ENCODE measurements at regions not wholly inside any gene's neighbourhood (a gene's known extent, or its start where the extent isn't known, plus 50 kb on each side); places are given as distances from the start of the nearest gene placed in this dataset.

DNA sequence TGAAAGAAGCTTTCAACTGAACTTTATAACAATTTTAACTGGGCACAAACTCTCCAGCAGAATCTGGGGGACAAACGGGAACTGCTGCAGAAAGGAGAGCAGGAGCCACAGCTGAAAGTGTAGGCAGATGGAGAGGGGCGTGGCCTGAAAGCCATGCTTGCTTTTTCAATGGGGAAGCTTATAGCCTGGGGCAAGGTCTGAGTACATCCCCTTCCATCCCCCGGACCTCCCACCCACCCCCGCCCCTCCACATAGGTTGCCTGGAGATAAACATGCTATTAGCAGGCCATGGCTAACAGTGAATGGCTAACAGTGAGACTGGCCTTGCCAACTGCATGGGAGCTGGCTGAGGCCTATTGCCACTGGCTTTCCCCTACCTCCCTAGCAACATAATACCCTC, 317.9 kb upstream of the TANK start:
- Histone ChIP-seq H3K27ac (ENCODE audit: low read length) (no peak overlapping the region), H3K36me3 (ENCODE audit: control insufficient read depth in 1 of 2, insufficient read depth in 2 of 2, low read length in 2 of 2) (no peaks in the 10 kb centered on the region), H3K4me1 (ENCODE audit: control insufficient read depth in 1 of 2, insufficient read depth in 2 of 2, low read length in 2 of 2) (no peaks in the 10 kb centered on the region), H3K9me3 (ENCODE audit: control insufficient read depth in 1 of 2, low read length in 2 of 2) (peaks cover 3 to 13% of the 10 kb centered on the region in 2 donors), H3K27me3 (ENCODE audit: low read depth, low read length) (no peaks in the 10 kb centered on the region), H3K4me3 (ENCODE audit: low read depth in 1 of 2, low read length in 2 of 2) (no peak overlapping the region)

DNA sequence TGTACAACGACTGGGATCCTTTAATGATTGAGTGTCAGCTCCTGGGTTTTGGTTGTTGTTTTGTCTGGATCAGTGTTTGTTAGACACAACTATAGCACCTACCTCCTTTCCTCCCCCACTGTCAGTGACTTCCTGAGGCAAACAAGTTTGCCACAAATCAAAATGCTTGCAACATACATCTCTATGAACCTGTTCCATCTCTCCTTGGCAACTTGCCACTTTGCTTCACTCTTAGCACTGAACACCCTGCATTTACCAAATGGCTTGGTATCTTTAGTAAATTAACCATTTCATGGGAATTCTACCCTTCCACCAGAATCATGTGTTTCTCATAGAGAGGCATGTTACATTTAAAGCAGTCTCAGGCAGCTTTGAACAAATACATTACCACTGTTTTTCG, 301.1 kb upstream of the TANK start:
- Histone ChIP-seq H3K4me3 (ENCODE audit: low read depth in 1 of 2, low read length in 2 of 2) (no peak overlapping the region), H3K9me3 (ENCODE audit: control insufficient read depth in 1 of 2, low read length in 2 of 2) (no peaks in the 10 kb centered on the region), H3K27ac (ENCODE audit: low read length) (no peak overlapping the region), H3K27me3 (ENCODE audit: low read depth, low read length) (no peaks in the 10 kb centered on the region), H3K4me1 (ENCODE audit: control insufficient read depth in 1 of 2, insufficient read depth in 2 of 2, low read length in 2 of 2) (no peaks in the 10 kb centered on the region), H3K36me3 (ENCODE audit: control insufficient read depth in 1 of 2, insufficient read depth in 2 of 2, low read length in 2 of 2) (no peaks in the 10 kb centered on the region)

- Histone ChIP-seq H3K4me3 (ENCODE audit: low read depth in 1 of 2, low read length in 2 of 2) (no peak overlapping the region), H3K4me1 (ENCODE audit: control insufficient read depth in 1 of 2, insufficient read depth in 2 of 2, low read length in 2 of 2) (no peaks in the 10 kb centered on the region), H3K27ac (ENCODE audit: low read length) (no peak overlapping the region), H3K27me3 (ENCODE audit: low read depth, low read length) (no peaks in the 10 kb centered on the region), H3K36me3 (ENCODE audit: control insufficient read depth in 1 of 2, insufficient read depth in 2 of 2, low read length in 2 of 2) (no peaks in the 10 kb centered on the region), H3K9me3 (ENCODE audit: control insufficient read depth in 1 of 2, low read length in 2 of 2) (no peaks in the 10 kb centered on the region)
Observed at GRCh38 chr2:160862226-160862625, 298.0 kb upstream of the TANK start.

- peaks cover 0 to 4% of the 10 kb centered on the region in 2 donors for H3K36me3 ChIP-seq (ENCODE audit: control insufficient read depth in 1 of 2, insufficient read depth in 2 of 2, low read length in 2 of 2)
- H3K27ac ChIP-seq (ENCODE audit: low read length), result no peak overlapping the region
- no peaks in the 10 kb centered on the region for H3K9me3 ChIP-seq (ENCODE audit: control insufficient read depth in 1 of 2, low read length in 2 of 2)
- H3K4me1 ChIP-seq (ENCODE audit: control insufficient read depth in 1 of 2, insufficient read depth in 2 of 2, low read length in 2 of 2), result no peaks in the 10 kb centered on the region
- no peaks in the 10 kb centered on the region for H3K27me3 ChIP-seq (ENCODE audit: low read depth, low read length)
- no peak overlapping the region for H3K4me3 ChIP-seq (ENCODE audit: low read depth in 1 of 2, low read length in 2 of 2)
Observed at GRCh38 chr2:160868891-160869290, 291.3 kb upstream of the TANK start.

GRCh38 chr2:160869411-160869810, 290.8 kb upstream of the TANK start:
- Histone ChIP-seq H3K27ac (ENCODE audit: low read length) (no peak overlapping the region), H3K36me3 (ENCODE audit: control insufficient read depth in 1 of 2, insufficient read depth in 2 of 2, low read length in 2 of 2) (peaks cover 0 to 4% of the 10 kb centered on the region in 2 donors), H3K9me3 (ENCODE audit: control insufficient read depth in 1 of 2, low read length in 2 of 2) (no peaks in the 10 kb centered on the region), H3K4me3 (ENCODE audit: low read depth in 1 of 2, low read length in 2 of 2) (no peak overlapping the region), H3K4me1 (ENCODE audit: control insufficient read depth in 1 of 2, insufficient read depth in 2 of 2, low read length in 2 of 2) (no peaks in the 10 kb centered on the region), H3K27me3 (ENCODE audit: low read depth, low read length) (no peaks in the 10 kb centered on the region)

GRCh38 chr2:160870729-160871465, 289.3 kb upstream of the TANK start:
- Histone ChIP-seq H3K27ac (ENCODE audit: low read length) (no peak overlapping the region), H3K9me3 (ENCODE audit: control insufficient read depth in 1 of 2, low read length in 2 of 2) (no peaks in the 10 kb centered on the region)

GRCh38 chr2:160871953-160872352, 288.3 kb upstream of the TANK start:
- H3K9me3 ChIP-seq (ENCODE audit: control insufficient read depth in 1 of 2, low read length in 2 of 2), result no peaks in the 10 kb centered on the region
- peaks cover 0 to 4% of the 10 kb centered on the region in 2 donors for H3K36me3 ChIP-seq (ENCODE audit: control insufficient read depth in 1 of 2, insufficient read depth in 2 of 2, low read length in 2 of 2)
- no peak overlapping the region for H3K4me3 ChIP-seq (ENCODE audit: low read depth in 1 of 2, low read length in 2 of 2)
- no peaks in the 10 kb centered on the region for H3K27me3 ChIP-seq (ENCODE audit: low read depth, low read length)
- no peak overlapping the region for H3K27ac ChIP-seq (ENCODE audit: low read length)
- no peaks in the 10 kb centered on the region for H3K4me1 ChIP-seq (ENCODE audit: control insufficient read depth in 1 of 2, insufficient read depth in 2 of 2, low read length in 2 of 2)

More at GRCh38 chr2:160870729-160871465, 289.3 kb upstream of the TANK start:
- Histone ChIP-seq H3K27me3 (ENCODE audit: low read depth, low read length) (no peaks in the 10 kb centered on the region), H3K4me3 (ENCODE audit: low read depth in 1 of 2, low read length in 2 of 2) (no peak overlapping the region), H3K36me3 (ENCODE audit: control insufficient read depth in 1 of 2, insufficient read depth in 2 of 2, low read length in 2 of 2) (peaks cover 0 to 4% of the 10 kb centered on the region in 2 donors), H3K4me1 (ENCODE audit: control insufficient read depth in 1 of 2, insufficient read depth in 2 of 2, low read length in 2 of 2) (no peaks in the 10 kb centered on the region)

GRCh38 chr2:160876029-160876428, 284.2 kb upstream of the TANK start:
- H3K9me3 ChIP-seq (ENCODE audit: control insufficient read depth in 1 of 2, low read length in 2 of 2), result no peaks in the 10 kb centered on the region
- no peaks in the 10 kb centered on the region for H3K4me1 ChIP-seq (ENCODE audit: control insufficient read depth in 1 of 2, insufficient read depth in 2 of 2, low read length in 2 of 2)
- no peak overlapping the region for H3K27ac ChIP-seq (ENCODE audit: low read length)
- no peaks in the 10 kb centered on the region for H3K36me3 ChIP-seq (ENCODE audit: control insufficient read depth in 1 of 2, insufficient read depth in 2 of 2, low read length in 2 of 2)
- H3K4me3 ChIP-seq (ENCODE audit: low read depth in 1 of 2, low read length in 2 of 2), result no peak overlapping the region
- H3K27me3 ChIP-seq (ENCODE audit: low read depth, low read length), result no peaks in the 10 kb centered on the region

GRCh38 chr2:160876765-160877164, 283.5 kb upstream of the TANK start:
- no peaks in the 10 kb centered on the region for H3K27me3 ChIP-seq (ENCODE audit: low read depth, low read length)
- H3K27ac ChIP-seq (ENCODE audit: low read length), result no peak overlapping the region
- no peaks in the 10 kb centered on the region for H3K9me3 ChIP-seq (ENCODE audit: control insufficient read depth in 1 of 2, low read length in 2 of 2)
- H3K4me1 ChIP-seq (ENCODE audit: control insufficient read depth in 1 of 2, insufficient read depth in 2 of 2, low read length in 2 of 2), result no peaks in the 10 kb centered on the region
- no peaks in the 10 kb centered on the region for H3K36me3 ChIP-seq (ENCODE audit: control insufficient read depth in 1 of 2, insufficient read depth in 2 of 2, low read length in 2 of 2)
- H3K4me3 ChIP-seq (ENCODE audit: low read depth in 1 of 2, low read length in 2 of 2), result no peak overlapping the region

GRCh38 chr2:160878618-160879017, 281.6 kb upstream of the TANK start:
- Histone ChIP-seq H3K27ac (ENCODE audit: low read length) (no peak overlapping the region), H3K9me3 (ENCODE audit: control insufficient read depth in 1 of 2, low read length in 2 of 2) (no peaks in the 10 kb centered on the region), H3K27me3 (ENCODE audit: low read depth, low read length) (no peaks in the 10 kb centered on the region), H3K4me1 (ENCODE audit: control insufficient read depth in 1 of 2, insufficient read depth in 2 of 2, low read length in 2 of 2) (no peaks in the 10 kb centered on the region), H3K4me3 (ENCODE audit: low read depth in 1 of 2, low read length in 2 of 2) (no peak overlapping the region), H3K36me3 (ENCODE audit: control insufficient read depth in 1 of 2, insufficient read depth in 2 of 2, low read length in 2 of 2) (no peaks in the 10 kb centered on the region)

DNA sequence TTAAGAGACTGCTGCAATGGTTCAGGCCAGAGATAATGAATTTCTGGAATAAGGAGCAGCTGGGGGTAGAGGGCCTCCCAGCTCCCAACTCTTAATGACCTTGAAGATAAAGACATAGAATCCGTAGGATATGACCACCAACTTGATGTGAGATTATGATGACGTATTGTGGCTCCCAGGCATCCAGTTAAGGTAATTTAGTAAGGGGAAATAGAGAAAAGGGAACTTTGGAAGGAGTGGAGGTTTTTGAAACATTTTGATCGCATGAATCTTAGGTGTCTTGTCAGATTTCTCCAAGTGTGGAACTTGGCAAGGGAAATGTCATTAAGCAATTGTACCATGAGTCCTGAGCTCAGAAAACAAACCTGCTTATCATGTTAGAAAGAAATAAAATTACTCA, 277.3 kb upstream of the TANK start:
- H3K4me3 ChIP-seq (ENCODE audit: low read depth in 1 of 2, low read length in 2 of 2), result no peak overlapping the region
- no peaks in the 10 kb centered on the region for H3K9me3 ChIP-seq (ENCODE audit: control insufficient read depth in 1 of 2, low read length in 2 of 2)
- no peaks in the 10 kb centered on the region for H3K27me3 ChIP-seq (ENCODE audit: low read depth, low read length)
- H3K27ac ChIP-seq (ENCODE audit: low read length), result no peak overlapping the region
- H3K4me1 ChIP-seq (ENCODE audit: control insufficient read depth in 1 of 2, insufficient read depth in 2 of 2, low read length in 2 of 2), result no peaks in the 10 kb centered on the region
- H3K36me3 ChIP-seq (ENCODE audit: control insufficient read depth in 1 of 2, insufficient read depth in 2 of 2, low read length in 2 of 2), result no peaks in the 10 kb centered on the region

DNA sequence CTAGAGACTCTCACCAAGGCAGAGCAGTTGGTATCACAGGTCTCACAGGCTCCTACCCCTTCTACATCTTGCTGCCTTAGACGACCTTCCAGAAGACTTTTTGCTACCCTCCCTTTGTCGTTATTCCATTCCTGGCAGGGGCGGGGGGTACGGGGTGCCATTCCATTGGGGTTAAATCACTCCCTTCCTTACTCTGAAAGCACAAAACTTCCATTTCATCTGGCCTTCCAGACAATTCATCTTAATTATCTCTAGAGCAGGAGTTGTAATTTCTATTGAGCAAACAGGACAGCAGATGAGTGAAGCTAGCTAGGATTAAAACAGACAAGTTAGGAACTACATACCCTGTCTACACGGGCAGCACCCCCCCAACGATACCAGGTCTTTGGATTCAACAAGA, 276.2 kb upstream of the TANK start:
- H3K27ac ChIP-seq (ENCODE audit: low read length), result no peak overlapping the region
- no peaks in the 10 kb centered on the region for H3K4me1 ChIP-seq (ENCODE audit: control insufficient read depth in 1 of 2, insufficient read depth in 2 of 2, low read length in 2 of 2)
- no peaks in the 10 kb centered on the region for H3K36me3 ChIP-seq (ENCODE audit: control insufficient read depth in 1 of 2, insufficient read depth in 2 of 2, low read length in 2 of 2)
- no peaks in the 10 kb centered on the region for H3K27me3 ChIP-seq (ENCODE audit: low read depth, low read length)
- no peak overlapping the region for H3K4me3 ChIP-seq (ENCODE audit: low read depth in 1 of 2, low read length in 2 of 2)
- no peaks in the 10 kb centered on the region for H3K9me3 ChIP-seq (ENCODE audit: control insufficient read depth in 1 of 2, low read length in 2 of 2)

Data from muscle layer of duodenum (tissue), 2 donors.